ENCODE measurements at regions not wholly inside any gene's neighbourhood (a gene's known extent, or its start where the extent isn't known, plus 50 kb on each side); places are given as distances from the start of the nearest gene placed in this dataset.

DNA sequence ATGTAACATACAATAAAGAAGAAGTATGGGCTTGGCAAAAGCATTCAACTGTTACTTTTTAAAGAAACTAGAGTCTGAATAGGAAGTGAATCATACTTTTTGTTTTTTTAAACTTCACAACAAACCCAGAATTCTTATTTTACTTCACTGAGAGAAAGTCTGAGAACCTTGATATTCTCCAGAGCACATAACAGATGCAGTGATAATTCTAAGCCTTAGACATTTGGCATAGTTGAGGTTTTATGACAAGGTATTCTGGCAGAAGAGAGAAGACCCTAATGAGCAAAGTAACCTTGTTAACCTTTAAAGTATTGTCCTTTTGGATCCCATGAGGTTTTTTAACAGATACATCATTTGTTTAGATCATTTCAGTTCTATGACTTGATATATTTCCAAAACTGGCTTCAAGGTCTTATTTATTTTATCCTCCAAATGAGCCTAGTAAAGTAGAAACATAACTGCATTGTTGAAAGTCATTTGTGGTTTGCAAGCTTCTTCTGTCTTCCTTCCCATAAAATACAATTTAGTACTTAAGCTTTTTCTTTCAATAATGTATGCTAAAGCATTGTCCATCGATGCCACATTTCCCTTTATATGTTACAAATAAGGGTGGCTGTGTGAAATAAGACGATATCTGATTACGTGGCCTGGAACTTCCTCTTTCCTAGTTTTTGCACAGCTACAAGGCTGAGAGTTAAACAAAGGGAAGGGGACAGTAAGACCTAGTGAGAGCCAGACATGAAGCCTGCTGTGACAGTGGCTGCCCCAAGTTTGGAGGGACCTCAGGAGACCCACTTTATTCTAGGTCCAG is 86.1 kb upstream of the ITPRID2 start:
- H3K9ac ChIP-seq (ENCODE audit: insufficient read depth in 1 of 2, low read length in 2 of 2), result no peak overlapping the region
- DNase-seq (no peak), ATAC-seq (ENCODE audit: insufficient read depth, low FRiP score) (no peak)
- no peak overlapping the region for H3K27ac ChIP-seq (ENCODE audit: low read depth in 1 of 2, low read length in 1 of 2)
- 14 to 46% methylated on average over 3 of the region's 3 CpGs for WGBS, 2 donors
- TF ChIP-seq, protein P1, sequence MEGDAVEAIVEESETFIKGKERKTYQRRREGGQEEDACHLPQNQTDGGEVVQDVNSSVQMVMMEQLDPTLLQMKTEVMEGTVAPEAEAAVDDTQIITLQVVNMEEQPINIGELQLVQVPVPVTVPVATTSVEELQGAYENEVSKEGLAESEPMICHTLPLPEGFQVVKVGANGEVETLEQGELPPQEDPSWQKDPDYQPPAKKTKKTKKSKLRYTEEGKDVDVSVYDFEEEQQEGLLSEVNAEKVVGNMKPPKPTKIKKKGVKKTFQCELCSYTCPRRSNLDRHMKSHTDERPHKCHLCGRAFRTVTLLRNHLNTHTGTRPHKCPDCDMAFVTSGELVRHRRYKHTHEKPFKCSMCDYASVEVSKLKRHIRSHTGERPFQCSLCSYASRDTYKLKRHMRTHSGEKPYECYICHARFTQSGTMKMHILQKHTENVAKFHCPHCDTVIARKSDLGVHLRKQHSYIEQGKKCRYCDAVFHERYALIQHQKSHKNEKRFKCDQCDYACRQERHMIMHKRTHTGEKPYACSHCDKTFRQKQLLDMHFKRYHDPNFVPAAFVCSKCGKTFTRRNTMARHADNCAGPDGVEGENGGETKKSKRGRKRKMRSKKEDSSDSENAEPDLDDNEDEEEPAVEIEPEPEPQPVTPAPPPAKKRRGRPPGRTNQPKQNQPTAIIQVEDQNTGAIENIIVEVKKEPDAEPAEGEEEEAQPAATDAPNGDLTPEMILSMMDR (IDR thresholded peaks at IDR 0.05; ENCODE audit: control extremely low read depth, extremely low read depth), result no peak
- no peaks in the 10 kb centered on the region for H3K9me3 ChIP-seq (ENCODE audit: control insufficient read depth in 4 of 4, insufficient read depth in 3 of 4, low read length in 3 of 4)
- no peaks in the 10 kb centered on the region for H3K27me3 ChIP-seq (ENCODE audit: control insufficient read depth in 3 of 3, insufficient read depth in 3 of 3, low read length in 2 of 3)
- H3K36me3 ChIP-seq (ENCODE audit: control insufficient read depth in 4 of 4, insufficient read depth in 4 of 4, low read length in 4 of 4), result no peaks in the 10 kb centered on the region
- no peaks in the 10 kb centered on the region for H3K4me1 ChIP-seq (ENCODE audit: control insufficient read depth in 5 of 5, insufficient read depth in 5 of 5, low read length in 5 of 5)
- no peak overlapping the region for H3K4me3 ChIP-seq

DNA sequence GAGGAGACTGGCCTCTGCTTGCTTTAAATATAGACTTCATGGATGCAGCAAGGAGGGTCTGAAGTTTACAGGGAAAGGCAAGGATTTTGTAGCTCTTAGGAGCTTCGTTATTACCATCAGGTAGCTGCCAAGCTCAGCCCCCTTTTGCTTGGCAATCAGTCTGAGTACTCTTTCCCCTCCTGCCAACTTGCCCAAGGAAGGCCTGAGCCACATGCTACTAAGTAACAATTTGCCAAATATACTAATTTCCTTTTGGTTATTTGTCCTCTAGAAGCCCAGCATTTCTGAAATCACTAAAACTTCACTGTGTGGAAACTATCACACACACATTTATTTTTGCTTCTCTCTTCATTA is 85.5 kb upstream of the ITPRID2 start:
- peaks cover 0 to 4% (median 0%) of the 10 kb centered on the region in 5 donors for H3K4me1 ChIP-seq (ENCODE audit: control insufficient read depth in 5 of 5, insufficient read depth in 5 of 5, low read length in 5 of 5)
- no peak overlapping the region for H3K4me3 ChIP-seq
- H3K27ac ChIP-seq (ENCODE audit: low read depth in 1 of 2, low read length in 1 of 2), result no peak overlapping the region
- H3K36me3 ChIP-seq (ENCODE audit: control insufficient read depth in 4 of 4, insufficient read depth in 4 of 4, low read length in 4 of 4), result no peaks in the 10 kb centered on the region
- no peak overlapping the region for H3K9ac ChIP-seq (ENCODE audit: insufficient read depth in 1 of 2, low read length in 2 of 2)
- H3K9me3 ChIP-seq (ENCODE audit: control insufficient read depth in 4 of 4, insufficient read depth in 3 of 4, low read length in 3 of 4), result no peaks in the 10 kb centered on the region
- no peak for ATAC-seq (ENCODE audit: insufficient read depth, low FRiP score)
- TF ChIP-seq, protein P1 (IDR thresholded peaks at IDR 0.05; ENCODE audit: control extremely low read depth, extremely low read depth), result no peak
- H3K27me3 ChIP-seq (ENCODE audit: control insufficient read depth in 3 of 3, insufficient read depth in 3 of 3, low read length in 2 of 3), result no peaks in the 10 kb centered on the region
- DNase-seq, result no peak
- 27 to 42% methylated on average over 1 of the region's 1 CpG for WGBS, 2 donors

DNA sequence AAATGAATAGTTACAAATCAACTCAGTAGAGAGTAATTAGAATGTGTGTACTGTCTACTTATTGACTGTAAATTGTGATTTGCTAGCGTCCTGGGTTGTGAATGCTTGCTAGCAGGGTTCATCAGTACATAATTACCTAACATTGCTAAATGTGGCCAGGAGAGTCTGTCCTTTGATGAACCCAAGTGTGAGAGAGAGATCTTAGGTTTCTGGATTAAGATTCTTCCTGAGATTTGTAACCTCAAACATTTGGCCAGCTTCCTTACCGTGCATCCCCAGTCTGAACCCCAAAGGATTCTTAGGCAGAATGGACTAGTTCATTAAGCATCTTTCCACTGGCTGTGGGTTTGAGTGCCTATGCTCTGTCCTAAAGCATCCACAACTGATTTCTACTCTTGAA is 84.0 kb upstream of the ITPRID2 start:
- DNase-seq, result no peak
- TF ChIP-seq, protein P1 (IDR thresholded peaks at IDR 0.05; ENCODE audit: control extremely low read depth, extremely low read depth), result no peak
- 87 to 95% methylated on average over 2 of the region's 2 CpGs for WGBS, 2 donors
- Histone ChIP-seq H3K36me3 (ENCODE audit: control insufficient read depth in 4 of 4, insufficient read depth in 4 of 4, low read length in 4 of 4) (no peaks in the 10 kb centered on the region), H3K27ac (ENCODE audit: low read depth in 1 of 2, low read length in 1 of 2) (no peak overlapping the region), H3K27me3 (ENCODE audit: control insufficient read depth in 3 of 3, insufficient read depth in 3 of 3, low read length in 2 of 3) (no peaks in the 10 kb centered on the region), H3K9ac (ENCODE audit: insufficient read depth in 1 of 2, low read length in 2 of 2) (no peak overlapping the region), H3K4me1 (ENCODE audit: control insufficient read depth in 5 of 5, insufficient read depth in 5 of 5, low read length in 5 of 5) (peaks cover 0 to 10% (median 0%) of the 10 kb centered on the region in 5 donors), H3K9me3 (ENCODE audit: control insufficient read depth in 4 of 4, insufficient read depth in 3 of 4, low read length in 3 of 4) (no peaks in the 10 kb centered on the region), H3K4me3 (no peak overlapping the region)
- ATAC-seq (ENCODE audit: insufficient read depth, low FRiP score), result no peak
